ENCODE measurements at regions not wholly inside any gene's neighbourhood (a gene's known extent, or its start where the extent isn't known, plus 50 kb on each side); places are given as distances from the start of the nearest gene placed in this dataset.
"Not testable (repeated sequence)": the region's sequence is repeated elsewhere in the genome, so short reads cannot be mapped to it uniquely, and the experiment has no call there.

GRCh38 chr3:102360183-102360860, 74.5 kb upstream of the ZPLD1 start:
- Mint-ChIP-seq H3K27me3 (ENCODE audit: unreplicated experiment) (peaks cover 1% of the 10 kb centered on the region), H3K27ac (ENCODE audit: unreplicated experiment) (no peak overlapping the region), H3K9me3 (ENCODE audit: unreplicated experiment) (no peaks in the 10 kb centered on the region), H3K4me1 (ENCODE audit: unreplicated experiment) (peaks cover under 1% of the 10 kb centered on the region), H3K36me3 (ENCODE audit: low read depth, unreplicated experiment) (no peaks in the 10 kb centered on the region), H3K4me3 (ENCODE audit: unreplicated experiment) (no peak overlapping the region)
- TF ChIP-seq CTCF (IDR thresholded peaks at IDR 0.05; ENCODE audit: unreplicated experiment), result no peak
- DNase-seq (ENCODE audit: low spot score), result no peak

GRCh38 chr3:102361101-102361500, 73.7 kb upstream of the ZPLD1 start:
- H3K36me3 Mint-ChIP-seq (ENCODE audit: low read depth, unreplicated experiment), result no peaks in the 10 kb centered on the region
- no peak for DNase-seq (ENCODE audit: low spot score)

GRCh38 chr3:102366116-102366515, 68.7 kb upstream of the ZPLD1 start:
- not testable (repeated sequence) for DNase-seq (ENCODE audit: low spot score); H3K27me3 Mint-ChIP-seq (ENCODE audit: unreplicated experiment); H3K36me3 Mint-ChIP-seq (ENCODE audit: low read depth, unreplicated experiment); H3K27ac Mint-ChIP-seq (ENCODE audit: unreplicated experiment); H3K4me1 Mint-ChIP-seq (ENCODE audit: unreplicated experiment); H3K4me3 Mint-ChIP-seq (ENCODE audit: unreplicated experiment); H3K9me3 Mint-ChIP-seq (ENCODE audit: unreplicated experiment)

More at GRCh38 chr3:102361101-102361500, 73.7 kb upstream of the ZPLD1 start:
- Mint-ChIP-seq H3K4me3 (ENCODE audit: unreplicated experiment) (no peak overlapping the region), H3K27me3 (ENCODE audit: unreplicated experiment) (peaks cover 1% of the 10 kb centered on the region), H3K27ac (ENCODE audit: unreplicated experiment) (no peak overlapping the region), H3K9me3 (ENCODE audit: unreplicated experiment) (no peaks in the 10 kb centered on the region), H3K4me1 (ENCODE audit: unreplicated experiment) (no peaks in the 10 kb centered on the region)
- no peak for TF ChIP-seq CTCF (IDR thresholded peaks at IDR 0.05; ENCODE audit: unreplicated experiment)

GRCh38 chr3:102374863-102375634, 59.8 kb upstream of the ZPLD1 start:
- Mint-ChIP-seq H3K9me3 (ENCODE audit: unreplicated experiment) (no peaks in the 10 kb centered on the region), H3K27ac (ENCODE audit: unreplicated experiment) (no peak overlapping the region), H3K36me3 (ENCODE audit: low read depth, unreplicated experiment) (no peaks in the 10 kb centered on the region), H3K4me3 (ENCODE audit: unreplicated experiment) (no peak overlapping the region), H3K4me1 (ENCODE audit: unreplicated experiment) (no peaks in the 10 kb centered on the region), H3K27me3 (ENCODE audit: unreplicated experiment) (no peaks in the 10 kb centered on the region)
- DNase-seq (ENCODE audit: low spot score), result no peak
- TF ChIP-seq CTCF (IDR thresholded peaks at IDR 0.05; ENCODE audit: unreplicated experiment), result no peak

- Mint-ChIP-seq H3K27ac (ENCODE audit: unreplicated experiment) (no peak overlapping the region), H3K4me3 (ENCODE audit: unreplicated experiment) (no peak overlapping the region), H3K27me3 (ENCODE audit: unreplicated experiment) (no peaks in the 10 kb centered on the region), H3K9me3 (ENCODE audit: unreplicated experiment) (no peaks in the 10 kb centered on the region), H3K36me3 (ENCODE audit: low read depth, unreplicated experiment) (no peaks in the 10 kb centered on the region), H3K4me1 (ENCODE audit: unreplicated experiment) (no peaks in the 10 kb centered on the region)
- DNase-seq (ENCODE audit: low spot score), result no peak
- TF ChIP-seq CTCF (IDR thresholded peaks at IDR 0.05; ENCODE audit: unreplicated experiment), result no peak
Observed at GRCh38 chr3:102378216-102378615, 56.6 kb upstream of the ZPLD1 start.

GRCh38 chr3:102382201-102382600, 52.6 kb upstream of the ZPLD1 start:
- not testable (repeated sequence) for H3K4me1 Mint-ChIP-seq (ENCODE audit: unreplicated experiment); H3K9me3 Mint-ChIP-seq (ENCODE audit: unreplicated experiment); H3K27me3 Mint-ChIP-seq (ENCODE audit: unreplicated experiment); H3K27ac Mint-ChIP-seq (ENCODE audit: unreplicated experiment); H3K4me3 Mint-ChIP-seq (ENCODE audit: unreplicated experiment); DNase-seq (ENCODE audit: low spot score); H3K36me3 Mint-ChIP-seq (ENCODE audit: low read depth, unreplicated experiment)
